ENCODE measurements at regions not wholly inside any gene's neighbourhood (a gene's known extent, or its start where the extent isn't known, plus 50 kb on each side); places are given as distances from the start of the nearest gene placed in this dataset.

DNA sequence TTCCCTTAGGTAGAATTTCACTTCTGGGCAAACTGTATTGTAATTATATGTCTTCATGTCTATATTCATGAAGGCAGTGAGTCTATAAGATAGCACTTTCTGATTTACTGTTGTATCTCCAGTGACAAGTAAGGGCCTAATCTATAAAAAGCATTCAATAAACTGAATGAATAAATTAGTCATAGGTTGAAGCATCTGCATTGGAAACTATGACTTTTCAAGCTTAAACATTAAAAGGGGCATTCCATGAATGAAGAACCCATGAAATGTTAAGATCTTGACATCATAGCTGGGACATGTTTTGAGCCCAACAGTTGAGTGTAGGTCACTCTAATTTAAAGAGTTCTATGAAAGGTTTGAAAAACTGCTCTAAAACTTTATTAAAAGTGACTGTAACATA, 159.3 kb upstream of the LCORL start:
- TF ChIP-seq, protein P1, sequence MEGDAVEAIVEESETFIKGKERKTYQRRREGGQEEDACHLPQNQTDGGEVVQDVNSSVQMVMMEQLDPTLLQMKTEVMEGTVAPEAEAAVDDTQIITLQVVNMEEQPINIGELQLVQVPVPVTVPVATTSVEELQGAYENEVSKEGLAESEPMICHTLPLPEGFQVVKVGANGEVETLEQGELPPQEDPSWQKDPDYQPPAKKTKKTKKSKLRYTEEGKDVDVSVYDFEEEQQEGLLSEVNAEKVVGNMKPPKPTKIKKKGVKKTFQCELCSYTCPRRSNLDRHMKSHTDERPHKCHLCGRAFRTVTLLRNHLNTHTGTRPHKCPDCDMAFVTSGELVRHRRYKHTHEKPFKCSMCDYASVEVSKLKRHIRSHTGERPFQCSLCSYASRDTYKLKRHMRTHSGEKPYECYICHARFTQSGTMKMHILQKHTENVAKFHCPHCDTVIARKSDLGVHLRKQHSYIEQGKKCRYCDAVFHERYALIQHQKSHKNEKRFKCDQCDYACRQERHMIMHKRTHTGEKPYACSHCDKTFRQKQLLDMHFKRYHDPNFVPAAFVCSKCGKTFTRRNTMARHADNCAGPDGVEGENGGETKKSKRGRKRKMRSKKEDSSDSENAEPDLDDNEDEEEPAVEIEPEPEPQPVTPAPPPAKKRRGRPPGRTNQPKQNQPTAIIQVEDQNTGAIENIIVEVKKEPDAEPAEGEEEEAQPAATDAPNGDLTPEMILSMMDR (conservative IDR thresholded peaks at IDR 0.05): no peak
- no peaks in the 10 kb centered on the region for H3K79me1 ChIP-seq (ENCODE audit: insufficient read depth, low read depth, low read length, poor library complexity, severe bottlenecking)
- no peak overlapping the region for H3K4ac ChIP-seq (ENCODE audit: low read depth, low read length)
- no peaks in the 10 kb centered on the region for H4K20me1 ChIP-seq (ENCODE audit: control insufficient read depth, insufficient read depth, insufficient read length)
- H3K27me3 ChIP-seq (ENCODE audit: insufficient read depth, low read length): no peaks in the 10 kb centered on the region
- no peak overlapping the region for H3K14ac ChIP-seq (ENCODE audit: insufficient read depth, low read length)
- no peaks in the 10 kb centered on the region for H3K9me3 ChIP-seq (ENCODE audit: control insufficient read depth, low read depth, low read length)
- no peak overlapping the region for H3K4me3 Mint-ChIP-seq
- no peak overlapping the region for H4K5ac ChIP-seq (ENCODE audit: insufficient read length, low read depth, low read length)
- H3K36me3 Mint-ChIP-seq (ENCODE audit: insufficient read depth in 1 of 3, low read depth in 3 of 3): no peaks in the 10 kb centered on the region
- no peak overlapping the region for H4K91ac ChIP-seq (ENCODE audit: insufficient read length, low read depth, low read length)
- no peaks in the 10 kb centered on the region; the same call in 1 of the 2 replicates for H3K4me1 ChIP-seq (ENCODE audit: insufficient read depth, low read length)
- H3K18ac ChIP-seq (ENCODE audit: insufficient read length, low read depth, low read length): no peak overlapping the region
- H3K27ac Mint-ChIP-seq: no peak overlapping the region
- no peak overlapping the region for H2BK15ac ChIP-seq (ENCODE audit: low read depth, low read length)
- H3K27ac ChIP-seq (ENCODE audit: insufficient read length, low read depth, low read length): no peak overlapping the region
- H2BK120ac ChIP-seq (ENCODE audit: low read depth, low read length, poor library complexity, severe bottlenecking): no peak overlapping the region
- H3K9me3 Mint-ChIP-seq: no peaks in the 10 kb centered on the region
- no peak overlapping the region for H2BK20ac ChIP-seq (ENCODE audit: low read depth, low read length, poor library complexity, severe bottlenecking)
- H2BK12ac ChIP-seq (ENCODE audit: insufficient read length, low read depth, low read length): no peak overlapping the region
- H3T11ph ChIP-seq (ENCODE audit: low read length): no peak overlapping the region
- H2BK5ac ChIP-seq (ENCODE audit: insufficient read length, low read length): no peak overlapping the region
- no peak overlapping the region for H3K4me2 ChIP-seq (ENCODE audit: insufficient read depth, insufficient read length, low read length)
- H3K23ac ChIP-seq (ENCODE audit: insufficient read length, low read depth, low read length): no peak overlapping the region
- H3K4me1 Mint-ChIP-seq: 0 out of 4 replicates have a peak, but pooled peaks cover 0 to 1% of the 10 kb centered on the region in 2 experiments
- no peak overlapping the region for H3K56ac ChIP-seq (ENCODE audit: insufficient read length, low read depth, low read length)
- no peak for DNase-seq
- H4K8ac ChIP-seq (replicated peaks; ENCODE audit: insufficient read length, low read depth, low read length): no peak overlapping the region
- H2AK5ac ChIP-seq (ENCODE audit: insufficient read length, low read length): no peak overlapping the region
- no peaks in the 10 kb centered on the region; the same call in 1 of the 2 replicates for H3K27me3 Mint-ChIP-seq (ENCODE audit: low read depth)
- H3K9ac ChIP-seq (ENCODE audit: extremely low read depth, insufficient read length, low read length): no peak overlapping the region
- no peaks in the 10 kb centered on the region for H3K23me2 ChIP-seq (ENCODE audit: insufficient read length, low read depth, low read length, poor library complexity, severe bottlenecking)
- H2AFZ ChIP-seq (ENCODE audit: low read length): no peak overlapping the region
- H3K79me2 ChIP-seq (ENCODE audit: insufficient read depth, low read length): no peaks in the 10 kb centered on the region
